GM19438 (cell line): ENCODE measurements at regions not wholly inside any gene's neighbourhood (a gene's known extent, or its start where the extent isn't known, plus 50 kb on each side); places are given as distances from the start of the nearest gene placed in this dataset.

Source experiments
- ATAC-seq: cut with Tn5 transposase; IDR thresholded peaks from one replicate; pipeline ENCODE4 v1.9.1; 2021; ENCODE audit warnings: low read depth; ENCODE audit not compliant: unreplicated experiment

DNA sequence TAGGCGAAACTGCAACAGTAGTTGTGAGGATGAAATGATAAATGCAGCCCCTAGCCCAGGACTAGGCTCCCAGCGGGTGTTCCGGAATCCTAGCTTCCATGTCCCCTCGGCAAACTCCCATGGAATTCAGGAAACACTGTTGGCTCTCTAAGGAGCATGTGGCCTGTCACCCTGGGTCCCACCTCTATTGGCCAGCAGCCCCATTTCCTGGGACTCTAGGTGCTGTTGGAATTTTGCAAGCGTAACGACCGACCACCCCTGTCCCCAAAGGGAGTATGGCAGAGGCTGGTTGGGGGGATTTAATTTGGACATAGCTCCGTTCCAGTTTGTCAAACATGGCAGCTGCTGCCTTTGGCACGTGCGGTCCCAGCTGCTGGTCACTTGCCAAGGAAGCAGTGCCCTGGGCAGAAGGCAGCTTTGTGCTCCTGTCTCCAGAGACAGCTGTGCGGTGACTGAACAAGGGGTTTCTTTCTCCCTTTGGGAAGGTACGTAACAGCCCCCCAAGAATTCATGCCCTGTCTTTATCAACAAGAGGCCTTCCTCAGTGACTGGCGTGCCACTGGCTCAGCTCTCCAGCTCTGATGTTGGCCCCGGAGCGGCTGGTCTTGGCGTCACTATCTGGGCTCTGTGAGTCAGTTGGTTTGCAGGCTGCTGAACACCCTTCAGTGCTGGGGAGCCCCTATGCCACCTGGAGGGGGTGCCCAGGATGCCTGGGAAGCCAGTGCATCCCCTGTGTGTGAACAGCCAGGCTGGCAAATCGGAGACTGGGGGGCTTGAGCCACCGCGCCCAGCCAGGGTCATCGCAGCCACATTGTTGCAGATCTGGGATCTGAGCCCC, 235.2 kb upstream of the TNRC6C start:
- ATAC-seq: no peak

GRCh38 chr17:77723909-77724875, 234.3 kb upstream of the TNRC6C start:
- ATAC-seq: no peak

GRCh38 chr17:77724876-77725615, 233.5 kb upstream of the TNRC6C start:
- ATAC-seq: no peak

- ATAC-seq: no peak
These were observed 232.7 kb upstream of the TNRC6C start for GRCh38 chr17:77725846-77726245.

- no peak for ATAC-seq
These were observed 231.9 kb upstream of the TNRC6C start for GRCh38 chr17:77726549-77727006.

DNA sequence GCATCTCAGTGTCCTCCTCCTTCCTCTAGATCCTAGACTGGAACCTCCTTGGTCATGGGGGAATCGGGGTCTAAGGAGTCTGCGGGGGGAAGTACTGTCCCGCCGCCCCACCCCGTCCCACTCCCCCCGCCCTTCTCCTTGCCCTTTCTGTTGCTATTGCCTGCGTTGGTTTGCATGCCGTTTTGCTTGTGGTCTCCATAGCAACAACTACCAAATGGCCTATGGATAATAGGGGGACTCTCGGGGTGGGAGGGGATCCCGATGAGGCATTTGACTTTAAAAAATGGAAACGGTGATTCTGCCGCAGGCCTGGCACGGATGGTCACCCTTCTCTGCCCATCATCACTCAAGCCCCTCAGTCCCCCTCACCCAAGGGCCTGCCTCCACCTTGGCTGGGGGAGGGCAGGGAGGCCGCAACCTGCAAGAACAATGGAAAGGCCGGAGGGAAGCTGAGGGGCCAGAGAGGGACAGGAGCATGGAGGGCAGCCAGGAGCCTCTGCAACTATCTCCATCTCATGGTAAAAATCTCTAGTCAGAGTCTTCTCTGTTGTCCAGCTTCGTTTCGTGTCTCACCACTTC, 231.4 kb upstream of the TNRC6C start:
- ATAC-seq: no peak

- ATAC-seq: no peak
These were observed 230.1 kb upstream of the TNRC6C start for GRCh38 chr17:77728474-77728795.

DNA sequence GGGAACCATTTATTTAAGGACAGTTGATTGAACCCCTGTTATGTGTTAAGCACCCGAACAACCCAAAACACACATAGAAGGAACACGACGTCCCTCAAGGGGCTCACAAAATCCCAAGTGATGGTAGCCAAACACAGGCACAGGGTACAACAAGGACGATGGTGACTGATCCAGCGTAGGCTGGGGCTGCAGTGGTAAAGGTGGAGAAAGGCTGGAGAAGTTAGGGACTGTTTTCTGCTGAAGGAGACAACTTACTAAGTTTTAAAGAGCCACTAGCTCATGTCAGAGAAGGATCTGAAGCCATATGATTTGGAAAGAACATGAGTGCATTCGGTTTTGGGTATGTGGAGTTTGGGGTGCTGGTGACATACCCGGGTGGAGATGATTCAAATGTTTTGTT, 229.6 kb upstream of the TNRC6C start:
- no peak for ATAC-seq

GRCh38 chr17:77729587-77729986, 228.9 kb upstream of the TNRC6C start:
- ATAC-seq: no peak

- no peak for ATAC-seq
These were observed 228.1 kb upstream of the TNRC6C start for GRCh38 chr17:77730376-77730775.

DNA sequence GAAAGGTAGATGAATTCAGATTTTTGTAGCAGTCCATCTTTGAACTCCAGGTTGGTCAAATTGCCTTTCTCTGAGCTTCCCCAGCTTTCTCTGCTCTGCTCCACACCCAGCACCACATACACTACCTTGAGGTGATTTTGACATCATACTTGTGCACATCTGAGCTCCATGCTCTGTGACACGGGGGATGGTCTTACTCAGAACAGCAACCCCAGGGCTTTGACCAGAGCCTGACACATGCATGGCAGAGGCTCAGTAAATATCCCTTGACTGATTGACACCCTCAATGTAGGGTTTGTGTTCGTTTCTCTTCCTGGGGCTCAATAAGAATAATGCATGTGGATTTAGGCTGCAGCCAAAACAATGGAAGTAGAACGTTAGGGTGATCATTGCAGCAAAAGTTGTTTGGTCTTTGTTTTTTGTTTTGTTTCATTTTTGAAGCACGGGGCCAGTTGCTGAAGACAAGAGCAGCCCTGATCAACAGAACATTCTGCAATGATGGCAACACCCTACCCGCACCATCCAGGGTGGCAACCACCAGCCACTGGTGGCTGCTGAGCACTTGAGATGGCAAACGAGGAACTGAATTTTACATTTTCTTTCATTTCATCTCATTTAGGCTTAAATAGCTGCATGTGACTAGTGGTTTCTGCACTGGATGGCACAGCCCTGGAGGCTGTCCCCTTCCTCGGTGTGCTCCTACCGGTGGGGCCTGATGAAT, 224.8 kb upstream of the TNRC6C start:
- ATAC-seq: no peak

DNA sequence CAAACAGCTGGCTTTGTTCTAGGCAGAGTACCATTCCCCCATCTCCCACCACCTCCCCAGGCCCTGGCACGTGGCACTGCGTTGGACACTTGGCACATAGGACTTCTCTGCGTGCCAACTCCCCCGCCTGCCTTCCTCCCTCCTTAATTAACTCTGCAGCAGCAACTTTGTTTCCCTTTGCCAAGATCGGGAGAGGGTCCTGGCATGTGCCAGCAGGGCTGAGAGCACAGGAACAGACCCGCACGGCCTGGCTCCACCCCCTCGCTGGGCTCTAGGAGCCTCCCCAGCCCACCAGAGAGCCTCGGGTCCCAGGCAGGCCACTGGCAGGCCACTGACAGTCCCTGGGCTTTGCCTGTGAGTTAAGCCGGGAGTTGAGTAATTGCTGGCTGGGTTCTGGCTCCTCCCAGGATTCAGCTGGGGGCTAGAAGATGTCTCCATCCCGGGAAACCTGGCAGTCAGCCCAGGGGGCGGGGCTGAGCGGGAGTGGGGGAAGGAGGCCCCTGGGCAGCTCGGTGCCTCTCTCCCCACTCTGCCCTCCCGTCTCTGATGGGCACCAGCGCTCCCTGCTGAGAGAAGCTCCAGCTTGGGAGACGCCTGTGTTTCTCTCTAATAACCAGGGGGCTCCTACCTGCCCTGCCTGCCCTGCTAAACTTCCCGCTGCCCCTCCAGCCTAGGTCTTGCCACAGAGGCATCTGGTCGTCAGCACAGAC, 224.0 kb upstream of the TNRC6C start:
- ATAC-seq: no peak

DNA sequence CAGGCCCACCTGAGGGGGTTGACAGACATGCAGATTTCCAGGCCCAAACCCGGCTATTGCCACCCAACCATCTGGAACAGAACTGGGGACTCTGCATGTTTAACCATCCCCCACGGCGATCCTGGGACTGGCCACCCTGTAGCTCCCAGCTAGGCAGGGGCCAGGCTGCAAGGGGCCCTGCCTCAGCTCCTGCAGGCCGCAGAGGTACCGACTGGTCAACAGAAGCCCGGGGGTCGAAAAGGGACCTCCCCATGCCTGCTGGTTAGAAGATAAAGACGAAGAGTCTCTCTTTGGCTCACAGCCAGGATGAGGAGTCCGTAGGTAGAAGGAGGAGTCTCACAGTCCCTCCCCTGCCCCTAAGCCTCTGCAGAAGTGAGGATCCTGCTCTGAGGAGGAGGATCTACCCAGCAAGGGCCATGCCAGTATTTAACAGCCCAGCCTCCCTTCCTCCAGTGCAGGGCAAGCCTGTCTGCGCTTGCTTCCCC, 223.4 kb upstream of the TNRC6C start:
- ATAC-seq: no peak

DNA sequence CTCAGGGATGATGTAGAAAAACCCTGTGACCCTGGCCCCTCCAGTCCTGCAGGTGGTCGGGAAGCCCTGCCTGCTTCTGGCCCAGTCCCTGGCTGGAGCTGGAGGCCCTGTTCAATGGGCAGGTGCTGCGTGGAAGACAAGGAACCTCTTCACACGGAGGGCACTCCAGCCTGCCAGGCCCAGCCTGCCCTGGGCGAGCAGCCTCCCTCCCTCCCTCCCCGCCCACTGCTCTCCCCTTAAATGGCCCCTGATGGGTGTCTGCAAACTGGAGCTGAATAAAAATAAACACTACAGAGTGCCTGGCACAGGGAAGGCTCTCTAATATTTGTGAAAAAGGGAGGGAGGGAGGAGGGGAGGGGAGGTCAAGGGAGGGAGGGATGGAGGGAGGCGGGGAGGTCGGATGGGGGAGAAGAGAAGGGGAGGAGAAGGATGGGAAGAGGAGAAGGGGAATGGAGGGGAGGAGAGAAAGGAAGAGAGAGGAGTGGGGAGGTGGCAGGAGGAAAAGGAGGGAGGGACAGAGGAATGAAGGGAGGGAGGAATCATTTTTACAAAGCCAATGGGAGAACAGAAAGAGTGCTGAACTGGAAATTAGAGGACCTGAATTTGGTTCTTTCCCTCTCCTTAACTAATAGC, 222.8 kb upstream of the TNRC6C start:
- ATAC-seq: no peak

GRCh38 chr17:77736199-77736585, 222.3 kb upstream of the TNRC6C start:
- ATAC-seq: no peak

GRCh38 chr17:77736721-77737120, 221.8 kb upstream of the TNRC6C start:
- ATAC-seq: no peak

- no peak for ATAC-seq
These were observed 220.8 kb upstream of the TNRC6C start for GRCh38 chr17:77737442-77738265.
